ENCODE measurements at regions not wholly inside any gene's neighbourhood (a gene's known extent, or its start where the extent isn't known, plus 50 kb on each side); places are given as distances from the start of the nearest gene placed in this dataset.
"Not testable (repeated sequence)": the region's sequence is repeated elsewhere in the genome, so short reads cannot be mapped to it uniquely, and the experiment has no call there.

GRCh38 chr2:223185638-223186037 lies 133.6 kb downstream of the KCNE4 start:
- Histone ChIP-seq H4K20me1 (ENCODE audit: insufficient read depth, low read length) (no peaks in the 10 kb centered on the region), H3K27ac (ENCODE audit: low read depth in 1 of 2, low read length in 2 of 2) (no peak overlapping the region), H3K36me3 (replicated peaks in 1 of 2; ENCODE audit: control insufficient read depth in 1 of 2, insufficient read depth in 2 of 2, low read length in 2 of 2) (no peaks in the 10 kb centered on the region), H3K4me3 (replicated peaks in 1 of 3; ENCODE audit: low read depth in 2 of 3, low read length in 3 of 3) (no peak overlapping the region), H3K9me3 (replicated peaks in 1 of 2; ENCODE audit: control insufficient read depth in 1 of 2, insufficient read depth in 1 of 2, low read length in 2 of 2) (no peaks in the 10 kb centered on the region), H3K9ac (ENCODE audit: insufficient read depth, low read length, poor library complexity, severe bottlenecking) (no peak overlapping the region), H3K4me2 (replicated peaks; ENCODE audit: extremely low read depth, low read length, poor library complexity, severe bottlenecking) (no peak overlapping the region), H3K79me2 (ENCODE audit: insufficient read depth, low read length) (no peaks in the 10 kb centered on the region), H2AFZ (ENCODE audit: insufficient read depth, low read depth, low read length, poor library complexity, severe bottlenecking) (no peak overlapping the region), H3K27me3 (ENCODE audit: control insufficient read depth in 2 of 2, insufficient read depth in 2 of 2, low read length in 2 of 2) (no peaks in the 10 kb centered on the region), H3K4me1 (ENCODE audit: control insufficient read depth in 1 of 2, insufficient read depth in 2 of 2, low read length in 2 of 2) (no peaks in the 10 kb centered on the region)
- DNase-seq = no peak
- H3K4me1 Mint-ChIP-seq = no peaks in the 10 kb centered on the region
- H3K36me3 Mint-ChIP-seq = no peaks in the 10 kb centered on the region
- intact Hi-C loops (cut with micrococcal nuclease) = no loop called here
- no peak for TF ChIP-seq CTCF (IDR thresholded peaks at IDR 0.05)
- peaks cover 2 to 5% (median 2%) of the 10 kb centered on the region in 3 donors for H3K27me3 Mint-ChIP-seq (ENCODE audit: low read depth in 3 of 3)
- WGBS (ENCODE audit: insufficient coverage) = 100% methylated on average over 2 of the region's 4 CpGs
- no peak overlapping the region for H3K27ac Mint-ChIP-seq
- H3K4me3 Mint-ChIP-seq = no peak overlapping the region
- H3K9me3 Mint-ChIP-seq = no peaks in the 10 kb centered on the region

- Histone ChIP-seq H3K36me3 (replicated peaks in 1 of 2; ENCODE audit: control insufficient read depth in 1 of 2, insufficient read depth in 2 of 2, low read length in 2 of 2) (no peaks in the 10 kb centered on the region), H3K4me3 (replicated peaks in 1 of 3; ENCODE audit: low read depth in 2 of 3, low read length in 3 of 3) (no peak overlapping the region), H3K9ac (ENCODE audit: insufficient read depth, low read length, poor library complexity, severe bottlenecking) (no peak overlapping the region), H3K79me2 (ENCODE audit: insufficient read depth, low read length) (no peaks in the 10 kb centered on the region), H3K27ac (ENCODE audit: low read depth in 1 of 2, low read length in 2 of 2) (no peak overlapping the region), H2AFZ (ENCODE audit: insufficient read depth, low read depth, low read length, poor library complexity, severe bottlenecking) (no peak overlapping the region), H3K27me3 (ENCODE audit: control insufficient read depth in 2 of 2, insufficient read depth in 2 of 2, low read length in 2 of 2) (no peaks in the 10 kb centered on the region), H3K4me2 (replicated peaks; ENCODE audit: extremely low read depth, low read length, poor library complexity, severe bottlenecking) (no peak overlapping the region), H3K4me1 (ENCODE audit: control insufficient read depth in 1 of 2, insufficient read depth in 2 of 2, low read length in 2 of 2) (no peaks in the 10 kb centered on the region), H3K9me3 (replicated peaks in 1 of 2; ENCODE audit: control insufficient read depth in 1 of 2, insufficient read depth in 1 of 2, low read length in 2 of 2) (no peaks in the 10 kb centered on the region), H4K20me1 (ENCODE audit: insufficient read depth, low read length) (no peaks in the 10 kb centered on the region)
- no peak for DNase-seq
- no peaks in the 10 kb centered on the region for H3K36me3 Mint-ChIP-seq
- H3K4me1 Mint-ChIP-seq = no peaks in the 10 kb centered on the region
- TF ChIP-seq CTCF (IDR thresholded peaks at IDR 0.05) = no peak
- H3K9me3 Mint-ChIP-seq = peaks cover 0 to 5% (median 0%) of the 10 kb centered on the region in 7 donors
- H3K27me3 Mint-ChIP-seq (ENCODE audit: low read depth in 3 of 3) = peaks cover 2 to 5% (median 2%) of the 10 kb centered on the region in 3 donors
- H3K4me3 Mint-ChIP-seq = no peak overlapping the region
- H3K27ac Mint-ChIP-seq = no peak overlapping the region
- intact Hi-C loops (cut with micrococcal nuclease) = no loop called here
- 89% methylated on average over 3 of the region's 3 CpGs for WGBS (ENCODE audit: insufficient coverage)
Observed at GRCh38 chr2:223187256-223187655, 135.3 kb downstream of the KCNE4 start.

GRCh38 chr2:223190561-223191206 lies 138.7 kb downstream of the KCNE4 start:
- H3K4me2 ChIP-seq (replicated peaks; ENCODE audit: extremely low read depth, low read length, poor library complexity, severe bottlenecking); H3K27ac Mint-ChIP-seq; H2AFZ ChIP-seq (ENCODE audit: insufficient read depth, low read depth, low read length, poor library complexity, severe bottlenecking); H3K4me3 Mint-ChIP-seq; H3K4me3 ChIP-seq (replicated peaks in 1 of 3; ENCODE audit: low read depth in 2 of 3, low read length in 3 of 3); intact Hi-C loops (cut with micrococcal nuclease); H3K36me3 ChIP-seq (replicated peaks in 1 of 2; ENCODE audit: control insufficient read depth in 1 of 2, insufficient read depth in 2 of 2, low read length in 2 of 2); H3K4me1 Mint-ChIP-seq; H3K27me3 ChIP-seq (ENCODE audit: control insufficient read depth in 2 of 2, insufficient read depth in 2 of 2, low read length in 2 of 2); H3K27ac ChIP-seq (ENCODE audit: low read depth in 1 of 2, low read length in 2 of 2); H3K9me3 ChIP-seq (replicated peaks in 1 of 2; ENCODE audit: control insufficient read depth in 1 of 2, insufficient read depth in 1 of 2, low read length in 2 of 2); H4K20me1 ChIP-seq (ENCODE audit: insufficient read depth, low read length); H3K36me3 Mint-ChIP-seq; DNase-seq; H3K27me3 Mint-ChIP-seq (ENCODE audit: low read depth in 3 of 3); H3K4me1 ChIP-seq (ENCODE audit: control insufficient read depth in 1 of 2, insufficient read depth in 2 of 2, low read length in 2 of 2); H3K9ac ChIP-seq (ENCODE audit: insufficient read depth, low read length, poor library complexity, severe bottlenecking); H3K79me2 ChIP-seq (ENCODE audit: insufficient read depth, low read length): not testable (repeated sequence)
- no CpG with 5 or more reads among the region's 10 CpGs for WGBS (ENCODE audit: insufficient coverage)
- H3K9me3 Mint-ChIP-seq = peaks cover 0 to 23% (median 4%) of the 10 kb centered on the region in 7 donors
